ENCODE measurements at regions not wholly inside any gene's neighbourhood (a gene's known extent, or its start where the extent isn't known, plus 50 kb on each side); places are given as distances from the start of the nearest gene placed in this dataset.

DNA sequence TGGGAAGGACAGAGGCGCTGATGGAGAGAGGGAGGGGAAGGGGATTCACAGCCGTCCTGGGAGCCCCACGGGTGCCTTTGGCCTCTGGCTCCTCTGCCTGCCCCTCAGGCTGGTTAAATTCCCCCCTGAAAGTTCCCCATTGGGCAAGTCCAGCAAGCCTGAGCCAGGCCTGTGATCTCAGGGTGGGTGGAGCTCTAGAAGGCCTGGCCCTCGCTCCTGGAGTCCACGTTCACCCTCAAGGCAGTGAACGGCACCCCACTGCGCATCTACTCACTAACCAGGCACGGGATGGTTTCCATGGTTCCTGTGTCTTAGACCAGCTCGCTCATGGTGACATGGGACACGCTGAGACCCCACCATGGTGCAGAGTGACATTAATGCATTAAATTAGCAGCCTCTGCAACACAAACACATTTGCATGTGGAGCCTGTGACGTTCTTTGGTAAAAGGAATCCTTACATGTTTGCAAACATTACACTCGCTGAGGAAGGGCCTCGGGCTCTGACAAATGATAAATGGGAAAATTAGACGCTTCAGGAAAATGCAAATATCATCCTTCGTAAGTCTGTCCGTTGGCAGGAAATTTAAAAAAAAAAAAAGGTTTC, 452.7 kb downstream of the PREX1 start:
- TF ChIP-seq POLR2A (IDR thresholded peaks at IDR 0.05; ENCODE audit: extremely low read depth, insufficient read length): no peak
- TF ChIP-seq, protein P1, sequence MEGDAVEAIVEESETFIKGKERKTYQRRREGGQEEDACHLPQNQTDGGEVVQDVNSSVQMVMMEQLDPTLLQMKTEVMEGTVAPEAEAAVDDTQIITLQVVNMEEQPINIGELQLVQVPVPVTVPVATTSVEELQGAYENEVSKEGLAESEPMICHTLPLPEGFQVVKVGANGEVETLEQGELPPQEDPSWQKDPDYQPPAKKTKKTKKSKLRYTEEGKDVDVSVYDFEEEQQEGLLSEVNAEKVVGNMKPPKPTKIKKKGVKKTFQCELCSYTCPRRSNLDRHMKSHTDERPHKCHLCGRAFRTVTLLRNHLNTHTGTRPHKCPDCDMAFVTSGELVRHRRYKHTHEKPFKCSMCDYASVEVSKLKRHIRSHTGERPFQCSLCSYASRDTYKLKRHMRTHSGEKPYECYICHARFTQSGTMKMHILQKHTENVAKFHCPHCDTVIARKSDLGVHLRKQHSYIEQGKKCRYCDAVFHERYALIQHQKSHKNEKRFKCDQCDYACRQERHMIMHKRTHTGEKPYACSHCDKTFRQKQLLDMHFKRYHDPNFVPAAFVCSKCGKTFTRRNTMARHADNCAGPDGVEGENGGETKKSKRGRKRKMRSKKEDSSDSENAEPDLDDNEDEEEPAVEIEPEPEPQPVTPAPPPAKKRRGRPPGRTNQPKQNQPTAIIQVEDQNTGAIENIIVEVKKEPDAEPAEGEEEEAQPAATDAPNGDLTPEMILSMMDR (IDR thresholded peaks at IDR 0.05; ENCODE audit: low read depth, low read length): no peak
- TF ChIP-seq, protein P2, sequence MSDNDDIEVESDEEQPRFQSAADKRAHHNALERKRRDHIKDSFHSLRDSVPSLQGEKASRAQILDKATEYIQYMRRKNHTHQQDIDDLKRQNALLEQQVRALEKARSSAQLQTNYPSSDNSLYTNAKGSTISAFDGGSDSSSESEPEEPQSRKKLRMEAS (IDR thresholded peaks at IDR 0.05; ENCODE audit: low read depth, low read length): no peak
